Osteocyte (in vitro differentiated cells): ENCODE measurements at regions not wholly inside any gene's neighbourhood (a gene's known extent, or its start where the extent isn't known, plus 50 kb on each side); places are given as distances from the start of the nearest gene placed in this dataset.

Source experiments
- DNase-seq: peaks from one replicate; pipeline ENCODE4 v3.0.0; 2021; ENCODE audit warnings: mixed read lengths; ENCODE audit not compliant: unreplicated experiment; ENCODE audit errors: extremely low spot score
- H3K27ac Mint-ChIP-seq: one replicate; pipeline ENCODE4 v1.8.0; 2021; ENCODE audit warnings: mild to moderate bottlenecking, mixed read lengths; ENCODE audit not compliant: unreplicated experiment
- H3K27me3 Mint-ChIP-seq: one replicate; pipeline ENCODE4 v1.8.0; 2021; ENCODE audit warnings: mixed read lengths; ENCODE audit not compliant: unreplicated experiment
- H3K36me3 Mint-ChIP-seq: one replicate; pipeline ENCODE4 v1.8.0; 2021; ENCODE audit warnings: mixed read lengths; ENCODE audit not compliant: unreplicated experiment
- H3K4me1 Mint-ChIP-seq: one replicate; pipeline ENCODE4 v1.8.0; 2021; ENCODE audit warnings: mixed read lengths; ENCODE audit not compliant: unreplicated experiment
- H3K4me3 Mint-ChIP-seq: one replicate; pipeline ENCODE4 v1.8.0; 2021; ENCODE audit warnings: mild to moderate bottlenecking, moderate library complexity, mixed read lengths; ENCODE audit not compliant: unreplicated experiment
- H3K9me3 Mint-ChIP-seq: one replicate; pipeline ENCODE4 v1.8.0; 2021; ENCODE audit warnings: mixed read lengths; ENCODE audit not compliant: unreplicated experiment
- TF ChIP-seq, protein P1 (sequence below): fragments of 200-600 bp; sonication (generic); IDR thresholded peaks from 2 replicates; pipeline ENCODE4 v1.5.0; 2021; ENCODE audit warnings: antibody characterized with exemption, mild to moderate bottlenecking, moderate library complexity

DNA sequence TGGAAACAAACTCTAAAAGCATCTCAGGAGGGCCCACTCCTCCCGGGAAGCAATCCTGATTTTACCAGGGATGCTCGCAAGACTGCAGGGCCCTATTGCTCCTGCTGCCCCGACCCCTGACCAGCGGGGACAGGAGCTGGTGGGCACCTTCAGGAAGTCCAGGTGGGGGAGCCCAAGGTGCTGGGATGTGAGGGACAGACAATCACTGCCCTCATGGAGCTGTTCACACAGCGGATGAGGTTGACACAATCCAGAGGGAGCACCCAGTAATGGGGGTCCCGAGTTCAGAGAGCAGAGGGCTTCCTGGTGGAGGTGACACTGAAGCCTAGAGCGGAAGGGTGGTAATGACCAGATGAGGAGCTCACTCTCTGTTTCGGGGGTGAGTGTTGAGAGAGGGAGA, 126.2 kb downstream of the FOXL1 start:
- Mint-ChIP-seq H3K27ac (no peak overlapping the region), H3K27me3 (no peaks in the 10 kb centered on the region), H3K4me1 (peaks cover 6% of the 10 kb centered on the region), H3K36me3 (no peaks in the 10 kb centered on the region), H3K9me3 (no peaks in the 10 kb centered on the region), H3K4me3 (no peak overlapping the region)
- DNase-seq, result no peak
- TF ChIP-seq, protein P1, sequence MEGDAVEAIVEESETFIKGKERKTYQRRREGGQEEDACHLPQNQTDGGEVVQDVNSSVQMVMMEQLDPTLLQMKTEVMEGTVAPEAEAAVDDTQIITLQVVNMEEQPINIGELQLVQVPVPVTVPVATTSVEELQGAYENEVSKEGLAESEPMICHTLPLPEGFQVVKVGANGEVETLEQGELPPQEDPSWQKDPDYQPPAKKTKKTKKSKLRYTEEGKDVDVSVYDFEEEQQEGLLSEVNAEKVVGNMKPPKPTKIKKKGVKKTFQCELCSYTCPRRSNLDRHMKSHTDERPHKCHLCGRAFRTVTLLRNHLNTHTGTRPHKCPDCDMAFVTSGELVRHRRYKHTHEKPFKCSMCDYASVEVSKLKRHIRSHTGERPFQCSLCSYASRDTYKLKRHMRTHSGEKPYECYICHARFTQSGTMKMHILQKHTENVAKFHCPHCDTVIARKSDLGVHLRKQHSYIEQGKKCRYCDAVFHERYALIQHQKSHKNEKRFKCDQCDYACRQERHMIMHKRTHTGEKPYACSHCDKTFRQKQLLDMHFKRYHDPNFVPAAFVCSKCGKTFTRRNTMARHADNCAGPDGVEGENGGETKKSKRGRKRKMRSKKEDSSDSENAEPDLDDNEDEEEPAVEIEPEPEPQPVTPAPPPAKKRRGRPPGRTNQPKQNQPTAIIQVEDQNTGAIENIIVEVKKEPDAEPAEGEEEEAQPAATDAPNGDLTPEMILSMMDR, result no peak

DNA sequence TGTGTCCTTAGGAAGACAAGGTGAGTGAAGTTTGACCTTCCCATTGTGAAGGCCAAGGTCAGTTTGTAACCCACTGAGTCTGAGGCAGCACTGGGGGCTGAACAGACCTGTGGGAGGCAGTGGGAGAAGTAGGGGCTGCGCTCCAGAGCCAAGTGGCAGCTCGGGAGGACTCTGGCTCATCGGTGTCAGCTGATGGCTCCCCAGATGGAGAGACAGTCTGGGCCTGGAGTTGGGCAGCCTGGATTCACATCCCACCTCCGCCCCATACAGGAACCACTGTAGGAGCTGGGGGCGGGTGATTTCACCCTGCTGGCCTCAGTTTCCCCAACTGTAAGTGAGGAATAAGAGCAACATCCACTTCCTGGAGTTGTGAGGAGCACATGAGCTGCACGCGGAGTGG, 128.4 kb downstream of the FOXL1 start:
- H3K4me1 Mint-ChIP-seq, result no peaks in the 10 kb centered on the region
- no peak overlapping the region for H3K27ac Mint-ChIP-seq
- H3K27me3 Mint-ChIP-seq, result no peaks in the 10 kb centered on the region
- TF ChIP-seq, protein P1, result no peak
- no peak for DNase-seq
- no peaks in the 10 kb centered on the region for H3K36me3 Mint-ChIP-seq
- no peak overlapping the region for H3K4me3 Mint-ChIP-seq
- no peaks in the 10 kb centered on the region for H3K9me3 Mint-ChIP-seq

DNA sequence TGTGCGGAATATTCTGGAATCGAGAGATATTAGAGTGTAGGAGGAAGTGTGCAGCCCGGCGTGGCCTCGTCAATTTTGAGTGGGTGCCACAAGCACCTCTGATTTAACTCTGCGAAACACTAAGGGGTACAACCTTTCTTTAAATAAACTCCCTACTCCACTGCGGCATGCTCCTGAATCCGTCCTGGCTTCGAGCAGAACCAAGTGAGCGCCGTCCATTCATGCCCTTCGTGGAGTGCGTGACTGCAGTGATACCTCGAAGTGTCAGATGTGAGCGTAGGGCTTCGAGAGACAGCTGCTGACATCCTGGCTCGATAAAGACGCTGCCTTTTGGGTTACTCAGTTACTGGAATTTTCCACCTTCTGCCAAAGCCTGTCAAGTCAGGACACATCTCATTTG, 128.8 kb downstream of the FOXL1 start:
- TF ChIP-seq, protein P1, result no peak
- Mint-ChIP-seq H3K4me3 (no peak overlapping the region), H3K9me3 (no peaks in the 10 kb centered on the region), H3K36me3 (no peaks in the 10 kb centered on the region), H3K4me1 (no peaks in the 10 kb centered on the region), H3K27me3 (no peaks in the 10 kb centered on the region), H3K27ac (no peak overlapping the region)
- DNase-seq, result no peak

DNA sequence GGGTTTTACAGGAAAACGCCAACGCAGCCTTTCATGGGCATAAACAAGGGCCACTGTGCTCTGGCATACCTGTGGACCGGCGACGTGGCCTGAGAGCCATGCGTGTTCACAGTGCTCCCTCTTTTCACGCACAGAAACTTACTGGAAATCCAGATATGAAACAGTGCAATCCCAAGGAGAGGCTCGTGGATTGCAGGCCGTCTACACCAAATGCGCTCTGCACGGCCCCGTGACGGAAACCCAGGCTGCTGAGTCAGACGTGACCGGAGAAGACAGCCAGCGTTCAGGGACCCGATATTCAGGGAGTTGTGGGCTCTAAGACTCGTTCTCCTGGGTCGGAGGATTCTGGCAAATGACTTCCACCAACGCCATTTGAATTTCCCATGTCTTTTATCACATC, 129.2 kb downstream of the FOXL1 start:
- Mint-ChIP-seq H3K4me1 (no peaks in the 10 kb centered on the region), H3K27ac (no peak overlapping the region)
- TF ChIP-seq, protein P1, result no peak

DNA sequence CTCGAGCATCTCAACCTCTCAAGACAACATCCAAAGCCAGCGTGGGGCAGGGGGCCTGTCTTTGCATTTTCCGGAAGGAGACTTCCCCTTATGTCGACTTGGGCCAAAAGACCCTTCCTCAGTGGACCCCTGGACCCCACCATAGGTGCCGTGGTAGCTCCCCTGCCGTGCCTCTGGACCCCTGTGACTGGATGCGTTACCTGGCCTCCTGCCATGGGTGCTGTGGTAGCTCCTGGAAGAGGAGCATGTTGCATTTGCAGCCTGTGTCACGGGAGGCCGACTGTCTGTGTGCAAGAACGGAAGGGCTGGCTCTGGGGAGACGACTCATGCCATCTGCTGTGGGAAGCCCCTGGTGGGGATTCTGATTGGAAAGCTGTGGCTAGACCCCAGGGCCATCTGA, 130.1 kb downstream of the FOXL1 start:
- no peaks in the 10 kb centered on the region for H3K27me3 Mint-ChIP-seq
- no peak overlapping the region for H3K27ac Mint-ChIP-seq
- TF ChIP-seq, protein P1, result no peak
- H3K9me3 Mint-ChIP-seq, result no peaks in the 10 kb centered on the region
- no peaks in the 10 kb centered on the region for H3K36me3 Mint-ChIP-seq
- H3K4me1 Mint-ChIP-seq, result no peaks in the 10 kb centered on the region
- no peak overlapping the region for H3K4me3 Mint-ChIP-seq
- no peak for DNase-seq

More for the DNA sequence above, 129.2 kb downstream of the FOXL1 start:
- Mint-ChIP-seq H3K27me3 (no peaks in the 10 kb centered on the region), H3K4me3 (no peak overlapping the region), H3K9me3 (no peaks in the 10 kb centered on the region), H3K36me3 (no peaks in the 10 kb centered on the region)
- DNase-seq, result no peak
